ENCODE measurements at regions not wholly inside any gene's neighbourhood (a gene's known extent, or its start where the extent isn't known, plus 50 kb on each side); places are given as distances from the start of the nearest gene placed in this dataset.

DNA sequence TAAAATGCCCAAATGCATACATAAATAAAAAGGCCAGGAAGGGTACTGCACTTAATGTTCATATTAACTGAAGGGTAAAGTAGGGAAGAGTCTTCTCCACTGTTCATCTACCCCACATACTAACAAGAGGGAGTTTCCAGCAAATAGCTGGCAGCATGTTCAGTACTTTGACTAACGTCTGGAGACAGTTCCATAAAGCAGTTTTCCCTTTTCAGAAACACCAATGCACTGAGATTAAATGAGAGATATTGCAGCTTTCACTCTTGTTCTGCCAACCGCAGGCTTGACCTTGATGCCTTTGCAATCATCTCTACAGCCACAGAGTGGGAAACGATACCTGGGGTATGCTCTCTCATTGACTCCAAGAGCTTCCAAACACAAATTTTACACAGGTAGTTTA, 2123.1 kb upstream of the TENM3 start:
- TF ChIP-seq, protein P1, sequence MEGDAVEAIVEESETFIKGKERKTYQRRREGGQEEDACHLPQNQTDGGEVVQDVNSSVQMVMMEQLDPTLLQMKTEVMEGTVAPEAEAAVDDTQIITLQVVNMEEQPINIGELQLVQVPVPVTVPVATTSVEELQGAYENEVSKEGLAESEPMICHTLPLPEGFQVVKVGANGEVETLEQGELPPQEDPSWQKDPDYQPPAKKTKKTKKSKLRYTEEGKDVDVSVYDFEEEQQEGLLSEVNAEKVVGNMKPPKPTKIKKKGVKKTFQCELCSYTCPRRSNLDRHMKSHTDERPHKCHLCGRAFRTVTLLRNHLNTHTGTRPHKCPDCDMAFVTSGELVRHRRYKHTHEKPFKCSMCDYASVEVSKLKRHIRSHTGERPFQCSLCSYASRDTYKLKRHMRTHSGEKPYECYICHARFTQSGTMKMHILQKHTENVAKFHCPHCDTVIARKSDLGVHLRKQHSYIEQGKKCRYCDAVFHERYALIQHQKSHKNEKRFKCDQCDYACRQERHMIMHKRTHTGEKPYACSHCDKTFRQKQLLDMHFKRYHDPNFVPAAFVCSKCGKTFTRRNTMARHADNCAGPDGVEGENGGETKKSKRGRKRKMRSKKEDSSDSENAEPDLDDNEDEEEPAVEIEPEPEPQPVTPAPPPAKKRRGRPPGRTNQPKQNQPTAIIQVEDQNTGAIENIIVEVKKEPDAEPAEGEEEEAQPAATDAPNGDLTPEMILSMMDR (IDR thresholded peaks at IDR 0.05; ENCODE audit: control insufficient read depth, insufficient read depth, low read depth, low read length, missing control alignments) = no peak
- H3K4me3 ChIP-seq (ENCODE audit: control insufficient read depth, low read depth, low read length) = no peak overlapping the region
- no peak for DNase-seq (ENCODE audit: low read depth)

DNA sequence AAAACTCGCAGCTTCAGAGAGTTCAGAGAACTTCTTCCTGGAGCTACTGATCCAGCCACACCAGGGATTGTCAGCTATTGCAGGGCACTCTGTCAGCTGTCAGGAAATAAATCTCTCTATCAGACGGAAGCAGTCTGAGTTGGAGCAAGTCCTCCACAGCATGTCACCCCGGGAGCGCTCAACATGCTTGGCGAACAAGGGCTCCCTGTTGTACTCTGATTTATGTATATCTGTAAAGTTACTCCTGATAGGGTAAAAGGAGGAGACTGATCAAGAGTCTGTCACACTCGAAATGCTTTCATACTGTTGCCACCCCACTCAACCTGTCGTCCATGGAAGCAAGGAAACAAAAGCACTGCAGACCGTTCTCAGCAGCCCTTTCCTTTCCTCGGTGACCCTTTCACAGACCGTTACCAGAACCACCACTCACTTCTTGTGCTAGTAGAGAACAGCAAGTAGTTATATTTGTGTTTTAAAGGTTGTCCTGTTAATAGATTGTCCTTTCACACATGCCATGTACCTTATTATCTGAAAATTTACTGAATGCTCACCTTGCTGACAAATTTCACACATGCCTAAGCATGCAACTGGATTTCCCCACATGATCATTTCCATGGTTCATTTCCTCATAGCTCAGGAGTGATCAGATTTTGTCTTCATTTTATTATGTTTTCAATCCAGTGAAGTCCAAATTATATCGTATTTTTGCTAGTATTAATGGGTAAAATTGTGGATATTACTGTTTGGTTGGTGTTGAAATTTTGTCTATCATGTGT, 2108.9 kb upstream of the TENM3 start:
- DNase-seq (ENCODE audit: low read depth) = no peak
- TF ChIP-seq, protein P1 (IDR thresholded peaks at IDR 0.05; ENCODE audit: control insufficient read depth, insufficient read depth, low read depth, low read length, missing control alignments) = no peak
- no peak overlapping the region for H3K4me3 ChIP-seq (ENCODE audit: control insufficient read depth, low read depth, low read length)

DNA sequence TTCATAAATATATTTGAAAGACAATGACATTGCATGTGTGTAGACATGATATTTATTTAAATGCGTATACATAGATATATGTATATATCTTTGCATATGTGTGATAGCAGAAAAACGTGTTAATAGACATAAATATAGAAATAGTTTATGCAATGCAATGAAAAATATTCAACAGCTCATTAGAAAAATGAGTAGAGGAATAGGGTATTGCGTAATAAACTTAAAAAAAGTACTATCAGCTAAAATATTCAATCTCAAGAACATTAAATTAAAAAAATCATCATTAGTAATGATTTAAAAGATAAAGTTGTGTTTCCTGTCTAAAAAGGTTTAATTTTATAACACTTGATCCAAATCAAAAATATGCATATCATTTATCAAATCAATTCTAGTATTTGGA, 2101.5 kb upstream of the TENM3 start:
- no peak overlapping the region for H3K4me3 ChIP-seq (ENCODE audit: control insufficient read depth, low read depth, low read length)
- TF ChIP-seq, protein P1 (IDR thresholded peaks at IDR 0.05; ENCODE audit: control insufficient read depth, insufficient read depth, low read depth, low read length, missing control alignments) = no peak

DNA sequence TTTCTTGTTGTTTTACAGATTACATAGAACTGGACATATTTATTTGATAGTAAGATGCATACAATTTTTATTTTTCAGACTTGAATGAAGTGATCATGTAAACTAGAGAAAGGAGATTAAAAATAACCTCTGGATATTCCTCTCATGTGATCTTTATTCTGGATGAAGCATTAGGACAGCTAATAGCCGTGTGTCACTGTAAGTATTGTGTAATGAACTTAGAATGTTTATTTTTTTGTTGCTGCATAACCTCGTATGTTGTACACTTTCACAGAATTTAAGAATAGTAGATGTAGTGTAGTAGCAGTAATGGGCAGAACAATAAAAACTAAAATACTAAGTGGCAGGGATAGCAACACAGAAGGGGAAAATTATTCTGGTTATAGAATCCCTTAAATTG, 2094.5 kb upstream of the TENM3 start:
- TF ChIP-seq, protein P1 (IDR thresholded peaks at IDR 0.05; ENCODE audit: control insufficient read depth, insufficient read depth, low read depth, low read length, missing control alignments) = no peak
- H3K4me3 ChIP-seq (ENCODE audit: control insufficient read depth, low read depth, low read length) = no peak overlapping the region
- no peak for DNase-seq (ENCODE audit: low read depth)

More for the DNA sequence above, 2101.5 kb upstream of the TENM3 start:
- DNase-seq (ENCODE audit: low read depth) = no peak

DNA sequence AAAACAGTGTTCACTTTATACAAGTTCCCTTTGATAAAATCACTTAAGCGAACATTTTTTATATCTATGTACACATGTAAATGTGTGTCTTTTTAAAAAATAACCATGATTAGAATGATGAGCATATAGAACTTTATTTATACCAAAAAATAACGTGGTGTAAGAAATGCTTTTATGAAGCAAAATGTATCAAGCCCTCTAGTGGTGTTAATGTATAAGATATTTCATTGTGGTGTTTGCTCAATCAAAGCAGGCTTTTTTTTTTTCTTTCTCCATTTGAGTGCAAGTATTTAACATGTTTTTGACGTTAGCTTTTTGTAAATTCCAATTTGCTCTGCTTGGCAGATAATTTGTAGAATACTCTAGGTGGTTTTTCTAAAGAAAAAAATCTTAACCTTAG, 2092.4 kb upstream of the TENM3 start:
- TF ChIP-seq, protein P1 (IDR thresholded peaks at IDR 0.05; ENCODE audit: control insufficient read depth, insufficient read depth, low read depth, low read length, missing control alignments) = no peak
- no peak overlapping the region for H3K4me3 ChIP-seq (ENCODE audit: control insufficient read depth, low read depth, low read length)
- no peak for DNase-seq (ENCODE audit: low read depth)

DNA sequence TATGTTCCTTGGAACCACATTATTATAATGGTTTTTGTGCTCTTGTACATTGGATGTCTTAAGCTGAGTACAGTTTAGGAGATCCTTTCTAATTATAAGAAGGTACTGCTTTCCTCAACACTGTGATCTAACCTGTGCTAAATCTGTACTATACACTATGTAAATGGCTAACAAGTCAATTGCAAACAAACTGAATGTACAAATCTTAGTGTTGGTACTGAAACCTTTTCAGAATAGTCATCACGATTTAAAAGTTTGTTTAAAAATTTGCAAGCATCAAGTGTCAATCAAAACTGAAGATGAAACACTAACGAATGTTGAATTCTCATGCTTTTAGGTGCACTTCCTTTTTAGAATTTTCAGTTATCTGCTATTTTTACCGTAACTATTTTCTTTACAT, 2090.4 kb upstream of the TENM3 start:
- DNase-seq (ENCODE audit: low read depth) = no peak
- H3K4me3 ChIP-seq (ENCODE audit: control insufficient read depth, low read depth, low read length) = no peak overlapping the region
- TF ChIP-seq, protein P1 (IDR thresholded peaks at IDR 0.05; ENCODE audit: control insufficient read depth, insufficient read depth, low read depth, low read length, missing control alignments) = no peak

Measured in AG09309 (cell line).